ENCODE measurements at regions not wholly inside any gene's neighbourhood (a gene's known extent, or its start where the extent isn't known, plus 50 kb on each side); places are given as distances from the start of the nearest gene placed in this dataset.

DNA sequence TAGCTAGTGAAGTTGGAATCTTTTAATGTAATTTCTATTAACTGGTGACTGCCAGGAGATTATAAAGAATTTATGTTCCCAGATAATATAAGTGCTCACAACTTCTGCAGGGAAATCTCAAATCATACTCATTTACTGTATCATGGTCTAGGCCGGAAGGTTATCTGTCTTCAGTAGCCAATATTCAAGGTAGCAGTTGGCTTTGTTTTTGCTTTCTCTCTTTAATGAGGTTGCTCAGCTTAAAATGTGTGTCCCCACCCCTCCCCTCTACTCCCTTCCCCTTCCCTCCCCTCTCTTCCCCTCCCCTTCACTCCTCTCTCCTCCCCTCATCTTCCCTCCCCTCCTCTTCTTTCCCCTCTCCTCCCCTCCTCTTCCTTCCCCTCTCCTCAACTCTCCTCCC lies 117.6 kb downstream of the HPGD start:
- no peak overlapping the region for H2BK120ac ChIP-seq (replicated peaks; ENCODE audit: low read depth, low read length)
- no peak overlapping the region for H3K9ac ChIP-seq (replicated peaks in 1 of 4; ENCODE audit: extremely low read depth in 1 of 4, low read depth in 3 of 4, low read length in 3 of 4)
- H2BK5ac ChIP-seq (ENCODE audit: low read depth, low read length), result no peak overlapping the region
- H4K20me1 ChIP-seq (replicated peaks in 1 of 2; ENCODE audit: control insufficient read depth in 1 of 2, insufficient read depth in 2 of 2, low read length in 2 of 2), result no peaks in the 10 kb centered on the region
- no peaks in the 10 kb centered on the region; the same call in 1 of the 2 replicates for H3K23me2 ChIP-seq (ENCODE audit: low read depth, low read length)
- H3K27me3 ChIP-seq (replicated peaks in 1 of 4; ENCODE audit: control insufficient read depth in 3 of 4, extremely low read depth in 1 of 4, insufficient read depth in 3 of 4, low read length in 3 of 4), result no peaks in the 10 kb centered on the region
- no peak overlapping the region for H2BK20ac ChIP-seq (ENCODE audit: low read length)
- no peaks in the 10 kb centered on the region for H3K79me1 ChIP-seq (ENCODE audit: low read depth, low read length)
- no peak for FAIRE-seq
- H2AFZ ChIP-seq (ENCODE audit: low read length), result no peak overlapping the region
- no peak overlapping the region for H4K8ac ChIP-seq (ENCODE audit: extremely low read depth, insufficient read depth, low read length)
- H3K4ac ChIP-seq (replicated peaks; ENCODE audit: insufficient read length, low read depth, low read length), result no peak overlapping the region
- H4K91ac ChIP-seq (replicated peaks; ENCODE audit: insufficient read length, low read length), result no peak overlapping the region
- peaks cover 0 to 12% (median 3%) of the 10 kb centered on the region in 4 experiments; a peak in 4 of 7 replicates for H3K4me1 ChIP-seq (replicated peaks in 1 of 4; ENCODE audit: control insufficient read depth in 3 of 4, insufficient read depth in 4 of 4, low read length in 3 of 4)
- no peaks in the 10 kb centered on the region for H3K79me2 ChIP-seq (ENCODE audit: control insufficient read depth in 1 of 2, insufficient read depth in 2 of 2, low read length in 2 of 2)
- H3K4me2 ChIP-seq (ENCODE audit: insufficient read depth in 1 of 2, low read depth in 2 of 2, low read length in 2 of 2), result no peak overlapping the region
- no peak overlapping the region for H3K14ac ChIP-seq (ENCODE audit: insufficient read length)
- H3K27ac ChIP-seq (ENCODE audit: low read depth, low read length), result no peak overlapping the region
- H3K56ac ChIP-seq (replicated peaks; ENCODE audit: insufficient read length, low read depth, low read length), result no peak overlapping the region
- H4K5ac ChIP-seq (ENCODE audit: insufficient read length, low read depth, low read length), result no peak overlapping the region
- POLR2A ChIA-PET (ENCODE audit: partially characterized antibody), result no interaction called here
- CTCF ChIA-PET (ENCODE audit: partially characterized antibody), result interaction anchor here (0.5 to 1.1 kb wide), 5 partner anchors 10 to 1726 kb away, joined by 3 read pairs; no protein-coding TSS in a partner anchor
- H3K36me3 ChIP-seq (ENCODE audit: control insufficient read depth in 2 of 4, insufficient read depth in 4 of 4, low read length in 3 of 4), result no peaks in the 10 kb centered on the region
- H2AK5ac ChIP-seq (ENCODE audit: low read depth, low read length), result no peak overlapping the region
- no peaks in the 10 kb centered on the region for H3K9me3 ChIP-seq (ENCODE audit: insufficient read depth in 2 of 2, low read depth in 1 of 2, low read length in 1 of 2)
- no peak overlapping the region for H2BK15ac ChIP-seq (ENCODE audit: low read length)
- WGBS, 2 experiments (ENCODE audit: extremely low coverage in 1 of 2, insufficient coverage in 1 of 2, insufficient read length in 1 of 2, insufficient replicate concordance in 2 of 2, low coverage in 1 of 2, low lambda C conversion rate in 2 of 2, missing lambda C conversion rate in 1 of 2), result 69% methylated on average over 1 of the region's 1 CpG; no CpG with 5 or more reads in 1 of the 2 experiments
- no peak overlapping the region for H2BK12ac ChIP-seq (ENCODE audit: low read depth, low read length)
- no peak for DNase-seq (ENCODE audit: low read depth in 1 of 2, low spot score in 2 of 2)
- no peak overlapping the region for H3K18ac ChIP-seq (ENCODE audit: extremely low read depth, low read length)
- H3K23ac ChIP-seq (ENCODE audit: insufficient read length), result no peak overlapping the region
- H3K4me3 ChIP-seq (ENCODE audit: extremely low read depth in 1 of 4, insufficient read depth in 2 of 4, low read depth in 3 of 4, low read length in 4 of 4), result no peak overlapping the region
- TF ChIP-seq USF2 (IDR thresholded peaks at IDR 0.05; ENCODE audit: low read length) (no peak), SIN3A (conservative IDR thresholded peaks at IDR 0.05 in 1 of 2, IDR thresholded peaks at IDR 0.05 in 1 of 2; ENCODE audit: low read depth in 1 of 2, low read length in 2 of 2) (no peak)
